ENCODE measurements at regions not wholly inside any gene's neighbourhood (a gene's known extent, or its start where the extent isn't known, plus 50 kb on each side); places are given as distances from the start of the nearest gene placed in this dataset.

- TF ChIP-seq CTCF (IDR thresholded peaks at IDR 0.05) (no peak), ZFX (IDR thresholded peaks at IDR 0.05; ENCODE audit: borderline replicate concordance) (no peak)
Observed at GRCh38 chr18:73749304-73749703, 398.3 kb downstream of the FBXO15 start.

All from 22Rv1 (cell line).